ENCODE measurements at regions not wholly inside any gene's neighbourhood (a gene's known extent, or its start where the extent isn't known, plus 50 kb on each side); places are given as distances from the start of the nearest gene placed in this dataset.
"Not testable (repeated sequence)": the region's sequence is repeated elsewhere in the genome, so short reads cannot be mapped to it uniquely, and the experiment has no call there.

DNA sequence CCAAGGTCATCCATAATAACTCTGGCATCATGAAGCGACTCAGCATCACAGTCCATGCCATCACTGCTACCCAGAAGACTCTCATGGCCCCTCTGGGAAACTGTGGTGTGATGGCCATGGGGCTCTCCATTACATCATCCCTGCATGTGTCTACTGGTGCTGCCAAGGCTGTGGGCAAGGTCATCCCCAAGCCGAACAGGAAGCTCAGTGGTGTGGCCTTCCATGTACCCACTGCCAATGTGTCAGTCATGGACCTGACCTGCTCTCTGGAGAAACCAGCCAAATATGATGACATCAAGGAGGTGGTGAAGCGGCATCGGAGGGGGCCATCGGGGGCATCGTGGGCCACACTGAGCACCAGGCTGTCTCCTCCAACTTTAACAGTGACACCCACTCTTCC is 65.1 kb upstream of the ARHGAP29 start:
- no peak for DNase-seq

DNA sequence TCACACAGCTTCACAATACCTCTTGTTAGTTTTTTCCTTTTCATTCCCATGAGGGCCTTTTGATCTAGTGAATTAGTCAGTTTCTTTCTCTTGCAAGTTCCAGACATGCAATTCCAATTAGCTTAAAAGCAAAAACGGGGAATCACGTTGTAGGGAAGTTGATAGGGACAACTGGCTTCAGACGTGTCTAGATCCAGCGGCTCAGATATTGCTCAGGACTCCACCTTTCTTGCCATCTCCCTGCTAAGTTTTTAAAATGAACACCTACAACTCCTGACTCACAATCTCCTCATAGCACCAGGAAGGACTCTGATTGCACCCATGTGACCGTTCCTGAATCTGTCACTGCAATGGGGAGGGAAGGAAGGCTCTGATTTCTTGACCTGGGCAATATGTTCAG is 63.8 kb upstream of the ARHGAP29 start:
- DNase-seq, result no peak

DNA sequence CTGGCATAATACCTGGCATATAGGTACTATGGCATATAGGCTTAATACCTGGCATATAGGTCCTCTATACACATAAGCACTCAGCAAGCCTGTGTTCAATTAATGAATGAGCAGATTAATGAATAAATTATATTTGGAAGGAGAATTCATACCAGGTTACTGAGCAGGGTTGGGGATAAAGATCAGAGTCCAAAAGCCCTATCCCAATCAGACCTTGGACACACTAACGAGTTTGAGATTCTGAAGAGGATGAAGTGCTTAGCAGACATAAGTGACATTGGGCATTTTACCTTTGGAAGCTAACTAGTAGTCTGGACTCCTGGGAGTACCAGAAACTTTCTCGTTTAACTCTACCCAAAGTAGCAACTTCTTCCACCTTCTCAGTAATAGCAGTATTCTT is 63.3 kb upstream of the ARHGAP29 start:
- no peak for DNase-seq

DNA sequence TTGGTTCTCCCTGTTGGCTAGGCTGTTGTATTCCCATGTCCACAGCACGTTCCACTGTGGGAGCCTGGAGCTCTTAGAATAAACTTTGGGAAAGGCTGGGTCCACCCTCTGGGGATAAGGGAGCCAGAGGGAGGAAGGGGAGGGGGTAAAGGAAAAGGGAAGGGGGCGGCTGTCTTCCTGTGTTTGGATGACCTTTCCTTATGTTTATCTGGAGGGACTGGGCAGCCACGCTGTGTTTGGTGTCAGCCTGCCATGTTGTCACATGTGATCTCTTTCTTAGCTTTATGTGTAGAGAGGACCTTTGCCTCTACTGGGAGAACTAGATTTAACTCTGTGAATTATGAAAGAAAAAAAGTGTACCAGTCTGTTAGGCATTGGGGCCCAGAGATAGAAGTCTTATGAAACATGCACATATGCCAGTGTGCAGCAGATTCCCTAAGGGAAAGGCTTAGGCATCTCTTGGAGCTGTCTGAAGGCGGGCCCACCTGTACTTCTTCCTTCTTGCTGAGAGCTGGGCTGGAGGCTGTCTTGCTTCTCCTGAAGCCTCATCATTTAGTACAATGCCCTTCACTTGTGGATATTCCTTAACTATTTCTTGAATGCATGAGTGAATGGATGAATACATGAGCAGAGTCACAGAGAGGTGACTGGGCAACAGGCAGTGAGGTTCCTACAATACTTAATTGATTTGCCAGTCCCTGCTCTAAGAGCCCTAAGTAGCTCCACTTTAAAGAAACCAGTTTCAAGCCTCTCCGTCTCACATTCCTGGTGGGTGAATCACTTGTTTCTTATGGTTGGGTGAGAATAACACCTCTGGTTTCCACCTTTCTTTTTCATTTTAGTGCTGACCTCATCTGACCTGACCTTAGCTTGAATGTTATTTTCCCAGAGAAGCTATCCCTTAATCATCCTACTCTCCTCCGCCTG is 62.5 kb upstream of the ARHGAP29 start:
- no peak for DNase-seq

DNA sequence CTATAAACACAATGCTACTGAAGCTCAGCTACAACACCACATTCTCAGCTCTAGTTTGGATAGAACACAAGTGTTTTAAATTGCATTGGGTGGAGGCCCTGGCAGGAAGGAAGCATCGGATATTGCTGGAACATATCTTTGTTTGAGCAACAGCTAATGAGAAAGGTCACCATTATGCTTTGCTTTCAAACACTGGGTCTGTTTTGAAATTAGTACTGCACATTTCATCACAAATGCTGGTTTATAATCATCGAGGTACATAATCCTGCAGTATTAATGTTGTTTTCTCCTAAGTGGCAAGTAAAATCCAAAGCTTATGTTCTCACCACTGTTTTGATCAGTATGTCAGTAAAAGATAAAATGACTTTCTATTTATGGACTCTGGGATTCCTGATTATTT is 61.5 kb upstream of the ARHGAP29 start:
- no peak for DNase-seq

DNA sequence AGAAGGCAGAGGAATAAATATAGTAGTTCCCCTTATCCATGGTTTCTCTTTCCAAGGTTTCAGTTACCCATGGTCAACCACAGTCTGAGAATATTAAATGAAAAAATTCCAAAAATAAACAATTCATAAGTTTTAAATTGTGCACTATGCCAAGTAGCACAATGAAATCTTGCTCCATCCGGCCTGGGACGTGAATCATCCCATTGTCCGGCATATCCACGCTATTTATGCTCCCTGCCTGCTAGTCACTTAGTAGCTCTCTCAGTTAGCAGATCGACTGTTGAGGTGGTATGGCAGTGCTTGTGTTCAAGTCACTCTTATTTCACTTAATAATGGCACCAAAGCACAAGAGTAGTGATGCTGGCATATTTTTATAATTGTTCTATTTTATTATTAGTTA is 58.6 kb upstream of the ARHGAP29 start:
- DNase-seq, result no peak

DNA sequence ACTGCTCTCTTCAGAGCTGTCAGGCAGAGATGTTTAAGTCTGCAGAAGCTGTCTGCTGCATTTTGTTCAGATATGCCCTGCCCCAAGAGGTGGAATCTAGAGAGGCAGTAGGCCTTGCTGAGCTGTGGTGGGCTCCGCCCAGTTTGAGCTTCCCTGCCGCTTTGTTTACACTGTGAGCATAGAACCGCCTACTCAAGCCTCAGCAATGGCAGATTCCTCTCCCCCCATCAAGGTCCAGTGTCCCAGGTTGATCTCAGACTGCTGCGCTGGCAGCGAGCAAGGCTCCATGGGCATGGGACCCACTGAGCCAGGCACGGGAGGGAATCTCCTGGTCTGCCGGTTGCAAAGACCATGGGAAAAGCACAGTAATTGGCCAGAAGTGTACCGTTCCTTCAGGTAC is 55.6 kb upstream of the ARHGAP29 start:
- DNase-seq, result not testable (repeated sequence)

DNA sequence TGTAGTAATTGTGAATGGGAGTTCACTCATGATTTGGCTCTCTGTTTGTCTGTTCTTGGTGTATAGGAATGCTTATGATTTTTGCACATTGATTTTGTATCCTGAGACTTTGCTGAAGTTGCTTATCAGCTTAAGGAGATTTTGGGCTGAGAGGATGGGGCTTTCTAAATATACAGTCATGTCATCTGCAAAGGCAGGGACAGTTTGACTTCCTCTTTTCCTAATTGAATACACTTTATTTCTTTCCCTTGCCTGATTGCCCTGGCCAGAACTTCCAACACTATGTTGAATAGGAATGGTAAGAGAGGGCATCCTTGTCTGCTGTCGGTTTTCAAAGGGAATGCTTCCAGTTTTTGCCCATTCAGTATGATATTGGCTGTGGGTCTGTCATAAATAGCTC is 51.9 kb upstream of the ARHGAP29 start:
- DNase-seq, result not testable (repeated sequence)
